NCI-H187 treated with DMSO at 0.1 percent for 48 hours (cell line): ENCODE measurements at regions not wholly inside any gene's neighbourhood (a gene's known extent, or its start where the extent isn't known, plus 50 kb on each side); places are given as distances from the start of the nearest gene placed in this dataset.
"Not testable (repeated sequence)": the region's sequence is repeated elsewhere in the genome, so short reads cannot be mapped to it uniquely, and the experiment has no call there.

Experiments
- DNase-seq: peaks from one replicate; lab custom pipeline; 2025; lab: John Stamatoyannopoulos, UW

- no peak for DNase-seq
Observed at GRCh38 chr16:17939723-17940122, 396.8 kb downstream of the NPIPA8 start.

- DNase-seq = no peak
Observed at GRCh38 chr16:17939122-17939536, 397.4 kb downstream of the NPIPA8 start.

GRCh38 chr16:17938546-17938945 is 398.0 kb downstream of the NPIPA8 start:
- DNase-seq = no peak

GRCh38 chr16:17936766-17937402 is 399.7 kb downstream of the NPIPA8 start:
- DNase-seq = no peak

GRCh38 chr16:17930280-17930679 is 406.3 kb downstream of the NPIPA8 start:
- DNase-seq = no peak

GRCh38 chr16:17926866-17927399 is 409.6 kb downstream of the NPIPA8 start:
- no peak for DNase-seq

- no peak for DNase-seq
Observed at GRCh38 chr16:17926461-17926860, 410.1 kb downstream of the NPIPA8 start.

- no peak for DNase-seq
Observed at GRCh38 chr16:17925761-17926160, 410.8 kb downstream of the NPIPA8 start.

- DNase-seq = no peak
Observed at GRCh38 chr16:17921357-17921978, 415.1 kb downstream of the NPIPA8 start.

GRCh38 chr16:17917316-17918019 is 419.1 kb downstream of the NPIPA8 start:
- no peak for DNase-seq

- DNase-seq = no peak
Observed at GRCh38 chr16:17915791-17916190, 420.7 kb downstream of the NPIPA8 start.

GRCh38 chr16:17914168-17914567 is 422.4 kb downstream of the NPIPA8 start:
- DNase-seq = no peak

GRCh38 chr16:17911578-17911977 is 425.0 kb downstream of the NPIPA8 start:
- DNase-seq = not testable (repeated sequence)

- DNase-seq = not testable (repeated sequence)
Observed at GRCh38 chr16:17906626-17907025, 429.9 kb downstream of the NPIPA8 start.

- DNase-seq = no peak
Observed at GRCh38 chr16:17901309-17901708, 430.5 kb upstream of the XYLT1 start.

GRCh38 chr16:17899141-17899540 is 428.4 kb upstream of the XYLT1 start:
- no peak for DNase-seq

GRCh38 chr16:17887963-17888362 is 417.2 kb upstream of the XYLT1 start:
- DNase-seq = no peak

GRCh38 chr16:17885659-17886207 is 415.0 kb upstream of the XYLT1 start:
- no peak for DNase-seq

GRCh38 chr16:17877821-17878360 is 407.1 kb upstream of the XYLT1 start:
- no peak for DNase-seq

- no peak for DNase-seq
Observed at GRCh38 chr16:17866996-17867395, 396.2 kb upstream of the XYLT1 start.

GRCh38 chr16:17861981-17862479 is 391.3 kb upstream of the XYLT1 start:
- DNase-seq = no peak

GRCh38 chr16:17858061-17858460 is 387.3 kb upstream of the XYLT1 start:
- DNase-seq = no peak
